K562 (cell line): ENCODE measurements at regions not wholly inside any gene's neighbourhood (a gene's known extent, or its start where the extent isn't known, plus 50 kb on each side); places are given as distances from the start of the nearest gene placed in this dataset.

Experiments used
- ATAC-seq: fragments of 200-7000 bp; cut with Tn5 transposase; 3 replicates; pipeline ENCODE4 v1.9.1; 2020; ENCODE audit warnings: moderate library complexity
- BruUV-seq: library from RNA; stranded (reverse); fragments of 400-500 nt; replicated peaks from 2 replicates; lab custom pipeline; 2021; lab: Mats Ljungman, UMichigan
- CTCF ChIA-PET: fragments of 300-600 bp; formaldehyde crosslinking; extraction: SDS; loops from one replicate; lab custom pipeline; 2021; ENCODE audit warnings: low intra/inter-chr PET ratio; lab: Yijun Ruan, JAX
- POLR2A ChIA-PET: fragments of 300-600, 350-650 bp; sonication (Branson Sonifier 250); formaldehyde crosslinking; extraction: SDS; loops from one replicate; lab custom pipeline; 2021; ENCODE audit warnings: antibody characterized with exemption, inconsistent platforms; lab: Yijun Ruan, JAX
- DNase-seq, 4 experiments: peaks; one replicate each; pipeline versions ENCODE4 v3.0.0 to v3.0.0-alpha.2; 2011 to 2018; ENCODE audit warnings: low spot score in 3 of 4, mixed read lengths in 3 of 4; ENCODE audit errors: extremely low read depth in 1 of 4
- FAIRE-seq: peaks from 2 replicates; lab custom pipeline; 2011; peaks lifted over from hg19 to GRCh38; lab: Jason Lieb, UNC
- H2AFZ ChIP-seq: 2 replicates; pipeline ENCODE4 v1.6.0; 2011; ENCODE audit warnings: low read depth, low read length, control low read depth, inconsistent platforms
- H3K27ac ChIP-seq: fragments of 200-600 bp; 3 replicates; pipeline ENCODE4 v1.8.0; 2011; ENCODE audit warnings: low read depth, mild to moderate bottlenecking, control low read depth, inconsistent platforms, low read length, moderate library complexity, mixed read lengths; ENCODE audit errors: extremely low read depth
- H3K27me3 ChIP-seq, 2 experiments: fragments of 300-600 bp in 1 of 2; 2 replicates in 1 of 2; 3 replicates in 1 of 2; pipeline versions ENCODE4 v1.6.0 to v1.8.0; 2011; ENCODE audit warnings: inconsistent platforms in 2 of 2, low read length in 2 of 2, mild to moderate bottlenecking in 1 of 2, mixed read lengths in 1 of 2, moderate library complexity in 1 of 2; ENCODE audit not compliant: control insufficient read depth in 2 of 2, insufficient read depth in 2 of 2
- H3K36me3 ChIP-seq: fragments of 300-600 bp; 3 replicates; pipeline ENCODE4 v1.8.0; 2011; ENCODE audit warnings: mild to moderate bottlenecking, low read length, inconsistent platforms; ENCODE audit not compliant: control insufficient read depth, insufficient read depth
- H3K4me1 ChIP-seq, 2 experiments: fragments of 200-600 bp in 1 of 2; replicated peaks in 1 of 2; 2 replicates in 1 of 2; 3 replicates in 1 of 2; pipeline versions ENCODE4 v1.5.1 to v1.8.0; 2011; ENCODE audit warnings: inconsistent platforms in 2 of 2, low read length in 2 of 2, mild to moderate bottlenecking in 1 of 2, mixed read lengths in 1 of 2, moderate library complexity in 1 of 2; ENCODE audit not compliant: control insufficient read depth in 2 of 2, insufficient read depth in 2 of 2
- H3K4me2 ChIP-seq: 2 replicates; pipeline ENCODE4 v1.6.1; 2011; ENCODE audit warnings: low read length, control low read depth, inconsistent platforms, mixed read lengths; ENCODE audit not compliant: insufficient read depth
- H3K4me3 ChIP-seq: fragments of 200-600 bp; sonication (generic), shearing (Covaris generic); 2 replicates; pipeline ENCODE4 v1.5.1; 2016; ENCODE audit warnings: control low read depth, inconsistent platforms
- H3K79me2 ChIP-seq: fragments of 200-600 bp; 3 replicates; pipeline ENCODE4 v1.8.0; 2011; ENCODE audit warnings: low read length, inconsistent platforms; ENCODE audit not compliant: control insufficient read depth, insufficient read depth
- H3K9ac ChIP-seq, 2 experiments: 2 replicates each; pipeline versions ENCODE4 v1.6.0 to v1.6.1; 2011; ENCODE audit warnings: low read depth in 2 of 2, low read length in 2 of 2, control low read depth in 1 of 2, inconsistent platforms in 1 of 2, mild to moderate bottlenecking in 1 of 2, mixed read lengths in 1 of 2; ENCODE audit not compliant: insufficient read depth in 1 of 2
- H3K9me1 ChIP-seq: one replicate; pipeline ENCODE4 v1.6.0; 2011; ENCODE audit warnings: inconsistent platforms, mild to moderate bottlenecking, low read length, moderate library complexity; ENCODE audit not compliant: control insufficient read depth, insufficient read depth
- H3K9me3 ChIP-seq: replicated peaks from 2 replicates; pipeline ENCODE4 v1.5.1; 2011; ENCODE audit warnings: low read depth, low read length, inconsistent platforms; ENCODE audit not compliant: control insufficient read depth, insufficient read depth
- H4K20me1 ChIP-seq: replicated peaks from 2 replicates; pipeline ENCODE4 v1.6.1; 2011; ENCODE audit warnings: low read length, inconsistent platforms, mixed read lengths; ENCODE audit not compliant: control insufficient read depth, insufficient read depth
- CCAR2 ChIP-seq: fragments of 200-400 bp; formaldehyde crosslinking; IDR thresholded peaks from 2 replicates; pipeline ENCODE4 v1.6.1; 2017; ENCODE audit warnings: mild to moderate bottlenecking, low read depth, low read length
- FOXK2 ChIP-seq, 2 experiments: fragments of 450-650 bp; IDR thresholded peaks in 1 of 2; conservative IDR thresholded peaks in 1 of 2; 2 replicates each; pipeline ENCODE4 v1.6.1; 2016; ENCODE audit warnings: low read depth in 2 of 2, mild to moderate bottlenecking in 1 of 2
- HDAC1 ChIP-seq, 2 experiments: fragments of 450-650 bp; IDR thresholded peaks; 2 replicates each; pipeline ENCODE4 v1.6.1; 2016 to 2017; ENCODE audit warnings: inconsistent platforms in 1 of 2, mild to moderate bottlenecking in 1 of 2, moderate library complexity in 1 of 2
- MEIS2 ChIP-seq: fragments of 450-650 bp; IDR thresholded peaks from 2 replicates; pipeline ENCODE4 v1.6.1; 2014; ENCODE audit warnings: mild to moderate bottlenecking; ENCODE audit not compliant: partially characterized antibody
- NR4A1 ChIP-seq, 2 experiments: fragments of 250-450 bp in 1 of 2; fragments of 450-650 bp in 1 of 2; sonication (Bioruptor Pico) in 1 of 2; IDR thresholded peaks; 2 replicates each; pipeline versions ENCODE4 v1.4.0 to v1.6.1; 2016 to 2020; ENCODE audit warnings: mild to moderate bottlenecking in 2 of 2, missing compliant biosample characterization in 1 of 2, missing genetic modification characterization in 1 of 2, moderate library complexity in 1 of 2
- PCBP1 ChIP-seq: fragments of 200-400 bp; formaldehyde crosslinking; IDR thresholded peaks from 2 replicates; pipeline ENCODE4 v1.6.1; 2018; ENCODE audit warnings: mild to moderate bottlenecking, low read depth, low read length; ENCODE audit not compliant: poor library complexity, severe bottlenecking
- PHF20 ChIP-seq: fragments of 450-650 bp; IDR thresholded peaks from 2 replicates; pipeline ENCODE4 v1.6.1; 2018; ENCODE audit not compliant: partially characterized antibody
- PML ChIP-seq: IDR thresholded peaks from 2 replicates; pipeline ENCODE4 v1.6.1; 2012; ENCODE audit warnings: low read length, inconsistent platforms
- POLR2A ChIP-seq: fragments of 450-650 bp; conservative IDR thresholded peaks from 2 replicates; pipeline ENCODE4 v1.6.1; 2016
- PTTG1 ChIP-seq: fragments of 450-650 bp; IDR thresholded peaks from 2 replicates; pipeline ENCODE4 v1.6.1; 2016; ENCODE audit warnings: low read depth, mild to moderate bottlenecking, missing genetic modification characterization, missing compliant biosample characterization
- PYGO2 ChIP-seq: fragments of 450-650 bp; IDR thresholded peaks from 2 replicates; pipeline ENCODE4 v1.6.1; 2016; ENCODE audit warnings: mild to moderate bottlenecking, missing genetic modification characterization, moderate library complexity, missing compliant biosample characterization
- SIN3B ChIP-seq: fragments of 450-650 bp; IDR thresholded peaks from 2 replicates; pipeline ENCODE4 v1.6.1; 2017; ENCODE audit warnings: low read depth, mild to moderate bottlenecking, moderate library complexity
- TRIM24 ChIP-seq, 2 experiments: fragments of 450-650 bp; IDR thresholded peaks; 2 replicates each; pipeline ENCODE4 v1.6.1; 2016
- WGBS: fragments of 100-300 bp; shearing (Covaris generic); methylation state at CpG from one replicate; pipeline ENCODE4 v1.1.6; 2016; ENCODE audit warnings: low coverage, mixed read lengths; ENCODE audit not compliant: insufficient coverage; ENCODE audit errors: missing lambda C conversion rate; 5-methylcytosine and 5-hydroxymethylcytosine counted together
- in situ Hi-C: fragments of 300-500 bp; cut with MboI; formaldehyde crosslinking; loops from 4 replicates; pipeline ENCODE4 v1.15.0; 2018; ENCODE audit warnings: inconsistent platforms, mixed read lengths
- intact Hi-C: fragments of 100-400 bp; cut with micrococcal nuclease; formaldehyde crosslinking; loops from 2 replicates; pipeline ENCODE4 v1.14.2; 2022
- TF ChIP-seq, protein P1 (sequence below): fragments of 250-450 bp; sonication (Bioruptor Pico); IDR thresholded peaks from 2 replicates; pipeline ENCODE4 v1.4.0; 2020; ENCODE audit warnings: mild to moderate bottlenecking, moderate library complexity
- TF ChIP-seq, protein P2 (sequence below): fragments of 250-450 bp; sonication (Bioruptor Pico); IDR thresholded peaks from 2 replicates; pipeline ENCODE4 v1.8.0; 2021; ENCODE audit warnings: borderline replicate concordance, mild to moderate bottlenecking, moderate library complexity; ENCODE audit not compliant: poor library complexity, severe bottlenecking

DNA sequence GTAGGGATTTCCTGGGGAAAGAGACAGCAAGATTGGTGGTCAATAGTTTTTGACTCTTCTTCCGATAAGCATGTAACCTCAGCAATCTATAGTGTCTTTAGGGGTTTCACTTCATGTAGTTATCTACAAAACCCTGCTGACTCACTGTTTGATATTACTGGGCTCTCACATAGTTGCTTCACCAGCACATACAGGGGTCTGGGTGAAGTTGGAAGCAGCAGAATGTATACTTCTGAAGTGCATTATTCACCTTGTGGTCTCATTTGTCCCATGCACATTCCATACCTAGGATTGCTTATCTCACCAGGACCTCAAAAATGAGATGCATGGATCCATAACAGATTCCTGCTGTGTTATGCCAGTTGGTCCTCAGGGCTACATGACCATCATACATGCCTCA, 280.0 kb downstream of the LRIG3 start:
- no peak for DNase-seq
- BruUV-seq = no TSS peak
- H3K27ac ChIP-seq = no peak overlapping the region
- ChIA-PET CTCF (no interaction called here), POLR2A (no interaction called here)
- H3K4me2 ChIP-seq = no peak overlapping the region
- no peak overlapping the region for H3K4me3 ChIP-seq
- no peaks in the 10 kb centered on the region for H3K79me2 ChIP-seq
- WGBS = 0% methylated on average over 1 of the region's 1 CpG
- in situ Hi-C loops (no loop called here), intact Hi-C loops (no loop called here)
- no peaks in the 10 kb centered on the region for H3K9me3 ChIP-seq
- no peak for FAIRE-seq
- H3K27me3 ChIP-seq = no peaks in the 10 kb centered on the region
- no peak overlapping the region for H2AFZ ChIP-seq
- ATAC-seq = no peak
- no peaks in the 10 kb centered on the region for H3K4me1 ChIP-seq
- no peaks in the 10 kb centered on the region for H4K20me1 ChIP-seq
- no peaks in the 10 kb centered on the region for H3K9me1 ChIP-seq
- no peak overlapping the region for H3K9ac ChIP-seq
- TF ChIP-seq PHF20 (no peak), HDAC1 (IDR thresholded peaks at IDR 0.05) (no peak), NR4A1 (CRISPR knock-in tag; IDR thresholded peaks at IDR 0.05) (no peak), NR4A1 (tag; IDR thresholded peaks at IDR 0.05) (no peak), FOXK2 (conservative IDR thresholded peaks at IDR 0.05 in 1 of 2, IDR thresholded peaks at IDR 0.05 in 1 of 2; ENCODE audit: low read depth in 2 of 2) (no peak)
- H3K36me3 ChIP-seq = no peaks in the 10 kb centered on the region

DNA sequence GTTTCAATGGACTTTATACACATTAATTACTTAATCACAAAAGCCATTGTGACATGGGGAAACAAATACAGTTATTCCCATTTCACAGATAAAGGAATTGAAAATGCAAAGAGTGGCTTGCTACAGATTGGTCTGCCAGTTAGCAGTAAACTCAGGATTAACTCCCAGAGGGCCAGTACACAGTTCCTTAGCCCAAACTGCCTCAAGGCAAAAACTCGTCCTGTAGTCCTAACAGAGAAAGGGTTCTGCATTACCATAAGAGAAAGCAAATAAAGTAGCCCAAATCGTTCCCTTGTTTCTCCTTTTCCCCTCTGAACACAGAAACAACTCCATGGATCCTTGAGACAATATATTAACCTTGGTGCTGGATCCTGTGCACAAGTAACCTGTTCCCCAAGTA, 274.4 kb downstream of the LRIG3 start:
- H3K79me2 ChIP-seq = no peaks in the 10 kb centered on the region
- no peak for ATAC-seq
- ChIA-PET CTCF (no interaction called here), POLR2A (no interaction called here)
- H3K27ac ChIP-seq = no peak overlapping the region
- 0% methylated on average over 2 of the region's 2 CpGs for WGBS
- H3K9me3 ChIP-seq = no peaks in the 10 kb centered on the region
- no peak for DNase-seq
- in situ Hi-C loops (no loop called here), intact Hi-C loops (no loop called here)
- H3K9me1 ChIP-seq = no peaks in the 10 kb centered on the region
- no peak for FAIRE-seq
- H2AFZ ChIP-seq = no peak overlapping the region
- H4K20me1 ChIP-seq = no peaks in the 10 kb centered on the region
- no TSS peak for BruUV-seq
- H3K4me3 ChIP-seq = no peak overlapping the region
- no peak overlapping the region for H3K9ac ChIP-seq
- H3K27me3 ChIP-seq = no peaks in the 10 kb centered on the region
- H3K4me2 ChIP-seq = no peak overlapping the region
- H3K4me1 ChIP-seq = no peaks in the 10 kb centered on the region
- H3K36me3 ChIP-seq = no peaks in the 10 kb centered on the region
- no peak for TF ChIP-seq PML
- no peak for TF ChIP-seq CCAR2
- TF ChIP-seq PYGO2 (tag) = no peak
- TF ChIP-seq TRIM24 (IDR thresholded peaks at IDR 0.05) = no peak
- TF ChIP-seq MEIS2 = no peak
- TF ChIP-seq PCBP1 = no peak
- TF ChIP-seq PTTG1 (tag) = no peak
- TF ChIP-seq, protein P1, sequence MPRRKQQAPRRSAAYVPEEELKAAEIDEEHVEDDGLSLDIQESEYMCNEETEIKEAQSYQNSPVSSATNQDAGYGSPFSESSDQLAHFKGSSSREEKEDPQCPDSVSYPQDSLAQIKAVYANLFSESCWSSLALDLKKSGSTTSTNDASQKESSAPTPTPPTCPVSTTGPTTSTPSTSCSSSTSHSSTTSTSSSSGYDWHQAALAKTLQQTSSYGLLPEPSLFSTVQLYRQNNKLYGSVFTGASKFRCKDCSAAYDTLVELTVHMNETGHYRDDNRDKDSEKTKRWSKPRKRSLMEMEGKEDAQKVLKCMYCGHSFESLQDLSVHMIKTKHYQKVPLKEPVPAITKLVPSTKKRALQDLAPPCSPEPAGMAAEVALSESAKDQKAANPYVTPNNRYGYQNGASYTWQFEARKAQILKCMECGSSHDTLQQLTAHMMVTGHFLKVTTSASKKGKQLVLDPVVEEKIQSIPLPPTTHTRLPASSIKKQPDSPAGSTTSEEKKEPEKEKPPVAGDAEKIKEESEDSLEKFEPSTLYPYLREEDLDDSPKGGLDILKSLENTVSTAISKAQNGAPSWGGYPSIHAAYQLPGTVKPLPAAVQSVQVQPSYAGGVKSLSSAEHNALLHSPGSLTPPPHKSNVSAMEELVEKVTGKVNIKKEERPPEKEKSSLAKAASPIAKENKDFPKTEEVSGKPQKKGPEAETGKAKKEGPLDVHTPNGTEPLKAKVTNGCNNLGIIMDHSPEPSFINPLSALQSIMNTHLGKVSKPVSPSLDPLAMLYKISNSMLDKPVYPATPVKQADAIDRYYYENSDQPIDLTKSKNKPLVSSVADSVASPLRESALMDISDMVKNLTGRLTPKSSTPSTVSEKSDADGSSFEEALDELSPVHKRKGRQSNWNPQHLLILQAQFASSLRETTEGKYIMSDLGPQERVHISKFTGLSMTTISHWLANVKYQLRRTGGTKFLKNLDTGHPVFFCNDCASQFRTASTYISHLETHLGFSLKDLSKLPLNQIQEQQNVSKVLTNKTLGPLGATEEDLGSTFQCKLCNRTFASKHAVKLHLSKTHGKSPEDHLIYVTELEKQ (CRISPR knock-in tag) = no peak
- TF ChIP-seq SIN3B = no peak
- TF ChIP-seq, protein P2, sequence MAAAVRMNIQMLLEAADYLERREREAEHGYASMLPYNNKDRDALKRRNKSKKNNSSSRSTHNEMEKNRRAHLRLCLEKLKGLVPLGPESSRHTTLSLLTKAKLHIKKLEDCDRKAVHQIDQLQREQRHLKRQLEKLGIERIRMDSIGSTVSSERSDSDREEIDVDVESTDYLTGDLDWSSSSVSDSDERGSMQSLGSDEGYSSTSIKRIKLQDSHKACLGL = no peak
- TF ChIP-seq POLR2A = no peak
